ENCODE measurements at regions not wholly inside any gene's neighbourhood (a gene's known extent, or its start where the extent isn't known, plus 50 kb on each side); places are given as distances from the start of the nearest gene placed in this dataset.

- TF ChIP-seq EZH2 (IDR thresholded peaks at IDR 0.05; ENCODE audit: borderline replicate concordance, low read depth, low read length, poor library complexity, severe bottlenecking) (no peak), CTCF (conservative IDR thresholded peaks at IDR 0.05; ENCODE audit: low read depth, low read length) (no peak)
- no peaks in the 10 kb centered on the region for H3K4me1 ChIP-seq (ENCODE audit: insufficient read depth, low read length, poor library complexity, severe bottlenecking)
- POLR2A ChIA-PET (ENCODE audit: low non-redundant PET) = no interaction called here
Measured at GRCh38 chr2:234858790-234859329, 93.0 kb upstream of the SH3BP4 start.

GRCh38 chr2:234858145-234858544 lies 93.7 kb upstream of the SH3BP4 start:
- no peaks in the 10 kb centered on the region for H3K4me1 ChIP-seq (ENCODE audit: insufficient read depth, low read length, poor library complexity, severe bottlenecking)
- intact Hi-C loops (cut with micrococcal nuclease; ENCODE audit: unreplicated experiment) = no loop called here
- POLR2A ChIA-PET (ENCODE audit: low non-redundant PET) = no interaction called here
- H3K27ac ChIP-seq (ENCODE audit: low read depth, low read length, poor library complexity, severe bottlenecking) = no peak overlapping the region
- no TSS peak for BruUV-seq (replicated peaks)
- CTCF ChIA-PET = no interaction called here
- TF ChIP-seq CTCF (conservative IDR thresholded peaks at IDR 0.05; ENCODE audit: low read depth, low read length) (no peak), EZH2 (IDR thresholded peaks at IDR 0.05; ENCODE audit: borderline replicate concordance, low read depth, low read length, poor library complexity, severe bottlenecking) (no peak)
- no peak overlapping the region for H3K4me3 ChIP-seq (ENCODE audit: low read depth, low read length, poor library complexity, severe bottlenecking)
- no peaks in the 10 kb centered on the region for H3K36me3 ChIP-seq (ENCODE audit: insufficient read depth, low read length, poor library complexity, severe bottlenecking)
- no peak for DNase-seq (ENCODE audit: low spot score)
- H3K27me3 ChIP-seq (replicated peaks; ENCODE audit: insufficient read depth, low read depth, low read length, poor library complexity) = no peaks in the 10 kb centered on the region
- H3K9me3 ChIP-seq (ENCODE audit: low read depth, low read length, poor library complexity, severe bottlenecking) = no peaks in the 10 kb centered on the region

More at GRCh38 chr2:234858790-234859329, 93.0 kb upstream of the SH3BP4 start:
- Histone ChIP-seq H3K4me3 (ENCODE audit: low read depth, low read length, poor library complexity, severe bottlenecking) (no peak overlapping the region), H3K27ac (ENCODE audit: low read depth, low read length, poor library complexity, severe bottlenecking) (no peak overlapping the region), H3K27me3 (replicated peaks; ENCODE audit: insufficient read depth, low read depth, low read length, poor library complexity) (no peaks in the 10 kb centered on the region), H3K9me3 (ENCODE audit: low read depth, low read length, poor library complexity, severe bottlenecking) (no peaks in the 10 kb centered on the region), H3K36me3 (ENCODE audit: insufficient read depth, low read length, poor library complexity, severe bottlenecking) (no peaks in the 10 kb centered on the region)
- DNase-seq (ENCODE audit: low spot score) = no peak
- intact Hi-C loops (cut with micrococcal nuclease; ENCODE audit: unreplicated experiment) = no loop called here
- no TSS peak for BruUV-seq (replicated peaks)
- CTCF ChIA-PET = no interaction called here

GRCh38 chr2:234853729-234854128 lies 98.1 kb upstream of the SH3BP4 start:
- Histone ChIP-seq H3K4me3 (ENCODE audit: low read depth, low read length, poor library complexity, severe bottlenecking) (no peak overlapping the region), H3K27ac (ENCODE audit: low read depth, low read length, poor library complexity, severe bottlenecking) (no peak overlapping the region), H3K4me1 (ENCODE audit: insufficient read depth, low read length, poor library complexity, severe bottlenecking) (no peaks in the 10 kb centered on the region), H3K36me3 (ENCODE audit: insufficient read depth, low read length, poor library complexity, severe bottlenecking) (no peaks in the 10 kb centered on the region), H3K27me3 (replicated peaks; ENCODE audit: insufficient read depth, low read depth, low read length, poor library complexity) (no peaks in the 10 kb centered on the region), H3K9me3 (ENCODE audit: low read depth, low read length, poor library complexity, severe bottlenecking) (no peaks in the 10 kb centered on the region)
- TF ChIP-seq EZH2 (IDR thresholded peaks at IDR 0.05; ENCODE audit: borderline replicate concordance, low read depth, low read length, poor library complexity, severe bottlenecking) = no peak
- DNase-seq (ENCODE audit: low spot score) = peak; percentile 17
- POLR2A ChIA-PET (ENCODE audit: low non-redundant PET) = no interaction called here
- BruUV-seq (replicated peaks) = no TSS peak
- intact Hi-C loops (cut with micrococcal nuclease; ENCODE audit: unreplicated experiment) = no loop called here
- CTCF ChIA-PET = no interaction called here

GRCh38 chr2:234852941-234853340 lies 98.9 kb upstream of the SH3BP4 start:
- no peak overlapping the region for H3K4me3 ChIP-seq (ENCODE audit: low read depth, low read length, poor library complexity, severe bottlenecking)
- H3K36me3 ChIP-seq (ENCODE audit: insufficient read depth, low read length, poor library complexity, severe bottlenecking) = no peaks in the 10 kb centered on the region
- no peaks in the 10 kb centered on the region for H3K27me3 ChIP-seq (replicated peaks; ENCODE audit: insufficient read depth, low read depth, low read length, poor library complexity)
- ChIA-PET CTCF (no interaction called here), POLR2A (ENCODE audit: low non-redundant PET) (no interaction called here)
- TF ChIP-seq EZH2 (IDR thresholded peaks at IDR 0.05; ENCODE audit: borderline replicate concordance, low read depth, low read length, poor library complexity, severe bottlenecking) (no peak), CTCF (conservative IDR thresholded peaks at IDR 0.05; ENCODE audit: low read depth, low read length) (no peak)
- no TSS peak for BruUV-seq (replicated peaks)
- H3K27ac ChIP-seq (ENCODE audit: low read depth, low read length, poor library complexity, severe bottlenecking) = no peak overlapping the region
- intact Hi-C loops (cut with micrococcal nuclease; ENCODE audit: unreplicated experiment) = no loop called here
- H3K4me1 ChIP-seq (ENCODE audit: insufficient read depth, low read length, poor library complexity, severe bottlenecking) = no peaks in the 10 kb centered on the region
- H3K9me3 ChIP-seq (ENCODE audit: low read depth, low read length, poor library complexity, severe bottlenecking) = no peaks in the 10 kb centered on the region
- DNase-seq (ENCODE audit: low spot score) = no peak

Measured in A673 (cell line).